ENCODE measurements at regions not wholly inside any gene's neighbourhood (a gene's known extent, or its start where the extent isn't known, plus 50 kb on each side); places are given as distances from the start of the nearest gene placed in this dataset.

DNA sequence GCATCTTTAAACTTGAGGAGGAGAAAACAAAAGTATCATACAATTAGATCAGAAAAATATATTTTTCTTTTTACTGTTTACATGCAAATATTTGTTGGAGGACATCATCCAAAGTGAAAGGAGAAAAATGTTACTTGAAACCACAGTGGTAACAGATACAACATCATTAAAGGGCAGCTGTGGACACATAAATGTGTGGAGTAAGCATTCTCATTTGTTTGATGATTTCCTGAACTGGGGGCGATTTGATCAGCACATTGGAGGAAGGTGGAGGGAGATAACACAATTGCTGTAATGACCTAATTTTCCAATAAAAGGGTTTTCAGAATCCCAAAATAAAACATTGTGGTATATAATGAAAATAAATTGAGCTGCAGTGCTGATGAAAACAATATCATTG lies 314.5 kb upstream of the HS3ST1 start (continued):
- TF ChIP-seq, protein P1, sequence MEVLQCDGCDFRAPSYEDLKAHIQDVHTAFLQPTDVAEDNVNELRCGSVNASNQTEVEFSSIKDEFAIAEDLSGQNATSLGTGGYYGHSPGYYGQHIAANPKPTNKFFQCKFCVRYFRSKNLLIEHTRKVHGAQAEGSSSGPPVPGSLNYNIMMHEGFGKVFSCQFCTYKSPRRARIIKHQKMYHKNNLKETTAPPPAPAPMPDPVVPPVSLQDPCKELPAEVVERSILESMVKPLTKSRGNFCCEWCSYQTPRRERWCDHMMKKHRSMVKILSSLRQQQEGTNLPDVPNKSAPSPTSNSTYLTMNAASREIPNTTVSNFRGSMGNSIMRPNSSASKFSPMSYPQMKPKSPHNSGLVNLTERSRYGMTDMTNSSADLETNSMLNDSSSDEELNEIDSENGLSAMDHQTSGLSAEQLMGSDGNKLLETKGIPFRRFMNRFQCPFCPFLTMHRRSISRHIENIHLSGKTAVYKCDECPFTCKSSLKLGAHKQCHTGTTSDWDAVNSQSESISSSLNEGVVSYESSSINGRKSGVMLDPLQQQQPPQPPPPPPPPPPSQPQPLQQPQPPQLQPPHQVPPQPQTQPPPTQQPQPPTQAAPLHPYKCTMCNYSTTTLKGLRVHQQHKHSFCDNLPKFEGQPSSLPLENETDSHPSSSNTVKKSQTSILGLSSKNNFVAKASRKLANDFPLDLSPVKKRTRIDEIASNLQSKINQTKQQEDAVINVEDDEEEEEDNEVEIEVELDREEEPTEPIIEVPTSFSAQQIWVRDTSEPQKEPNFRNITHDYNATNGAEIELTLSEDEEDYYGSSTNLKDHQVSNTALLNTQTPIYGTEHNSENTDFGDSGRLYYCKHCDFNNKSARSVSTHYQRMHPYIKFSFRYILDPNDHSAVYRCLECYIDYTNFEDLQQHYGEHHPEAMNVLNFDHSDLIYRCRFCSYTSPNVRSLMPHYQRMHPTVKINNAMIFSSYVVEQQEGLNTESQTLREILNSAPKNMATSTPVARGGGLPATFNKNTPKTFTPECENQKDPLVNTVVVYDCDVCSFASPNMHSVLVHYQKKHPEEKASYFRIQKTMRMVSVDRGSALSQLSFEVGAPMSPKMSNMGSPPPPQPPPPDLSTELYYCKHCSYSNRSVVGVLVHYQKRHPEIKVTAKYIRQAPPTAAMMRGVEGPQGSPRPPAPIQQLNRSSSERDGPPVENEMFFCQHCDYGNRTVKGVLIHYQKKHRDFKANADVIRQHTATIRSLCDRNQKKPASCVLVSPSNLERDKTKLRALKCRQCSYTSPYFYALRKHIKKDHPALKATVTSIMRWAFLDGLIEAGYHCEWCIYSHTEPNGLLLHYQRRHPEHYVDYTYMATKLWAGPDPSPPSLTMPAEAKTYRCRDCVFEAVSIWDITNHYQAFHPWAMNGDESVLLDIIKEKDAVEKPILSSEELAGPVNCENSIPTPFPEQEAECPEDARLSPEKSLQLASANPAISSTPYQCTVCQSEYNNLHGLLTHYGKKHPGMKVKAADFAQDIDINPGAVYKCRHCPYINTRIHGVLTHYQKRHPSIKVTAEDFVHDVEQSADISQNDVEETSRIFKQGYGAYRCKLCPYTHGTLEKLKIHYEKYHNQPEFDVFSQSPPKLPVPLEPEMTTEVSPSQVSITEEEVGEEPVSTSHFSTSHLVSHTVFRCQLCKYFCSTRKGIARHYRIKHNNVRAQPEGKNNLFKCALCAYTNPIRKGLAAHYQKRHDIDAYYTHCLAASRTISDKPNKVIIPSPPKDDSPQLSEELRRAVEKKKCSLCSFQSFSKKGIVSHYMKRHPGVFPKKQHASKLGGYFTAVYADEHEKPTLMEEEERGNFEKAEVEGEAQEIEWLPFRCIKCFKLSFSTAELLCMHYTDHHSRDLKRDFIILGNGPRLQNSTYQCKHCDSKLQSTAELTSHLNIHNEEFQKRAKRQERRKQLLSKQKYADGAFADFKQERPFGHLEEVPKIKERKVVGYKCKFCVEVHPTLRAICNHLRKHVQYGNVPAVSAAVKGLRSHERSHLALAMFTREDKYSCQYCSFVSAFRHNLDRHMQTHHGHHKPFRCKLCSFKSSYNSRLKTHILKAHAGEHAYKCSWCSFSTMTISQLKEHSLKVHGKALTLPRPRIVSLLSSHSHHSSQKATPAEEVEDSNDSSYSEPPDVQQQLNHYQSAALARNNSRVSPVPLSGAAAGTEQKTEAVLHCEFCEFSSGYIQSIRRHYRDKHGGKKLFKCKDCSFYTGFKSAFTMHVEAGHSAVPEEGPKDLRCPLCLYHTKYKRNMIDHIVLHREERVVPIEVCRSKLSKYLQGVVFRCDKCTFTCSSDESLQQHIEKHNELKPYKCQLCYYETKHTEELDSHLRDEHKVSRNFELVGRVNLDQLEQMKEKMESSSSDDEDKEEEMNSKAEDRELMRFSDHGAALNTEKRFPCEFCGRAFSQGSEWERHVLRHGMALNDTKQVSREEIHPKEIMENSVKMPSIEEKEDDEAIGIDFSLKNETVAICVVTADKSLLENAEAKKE (CRISPR knock-in tag; IDR thresholded peaks at IDR 0.05), result no peak
- TF ChIP-seq CREB1 (CRISPR knock-in tag; IDR thresholded peaks at IDR 0.05; ENCODE audit: low read depth) (no peak), JUNB (IDR thresholded peaks at IDR 0.05; ENCODE audit: unreplicated experiment) (no peak), EZH2 (IDR thresholded peaks at IDR 0.05; ENCODE audit: low read depth, unreplicated experiment) (no peak), EZH2phosphoT487 (IDR thresholded peaks at IDR 0.05; ENCODE audit: unreplicated experiment) (no peak), STAT1 (IDR thresholded peaks at IDR 0.05; ENCODE audit: unreplicated experiment) (no peak)

DNA sequence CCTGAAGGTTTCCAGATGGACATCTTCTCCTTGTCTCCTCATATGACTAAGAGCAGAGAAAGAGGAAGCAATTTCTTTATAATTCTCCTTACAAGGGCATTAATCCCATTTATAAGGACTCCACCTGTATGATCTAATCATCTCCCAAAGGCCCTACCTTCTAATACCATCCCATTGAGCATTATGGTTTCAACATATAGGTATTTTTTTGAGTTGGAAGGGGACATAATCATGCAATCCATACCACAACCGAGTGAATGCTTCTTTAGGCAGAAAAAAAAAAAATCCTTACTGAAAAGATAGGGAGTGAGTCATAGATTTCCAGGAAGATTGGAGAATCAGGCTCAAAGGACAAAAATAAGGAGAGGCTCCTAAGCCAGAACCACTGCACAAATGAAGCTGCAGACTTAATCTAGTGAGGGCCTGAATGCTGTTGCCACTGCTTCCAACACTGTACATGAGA lies 312.5 kb upstream of the HS3ST1 start:
- Histone ChIP-seq H4K20me1 (replicated peaks; ENCODE audit: insufficient read depth) (no peaks in the 10 kb centered on the region), H3K4me3 (no peak overlapping the region), H3K27ac (ENCODE audit: low read depth) (no peak overlapping the region), H2AFZ (no peak overlapping the region), H3K9me2 (ENCODE audit: insufficient read depth) (peaks cover 7% of the 10 kb centered on the region; the same call in 1 of the 2 replicates), H3K79me2 (replicated peaks; ENCODE audit: insufficient read depth) (no peaks in the 10 kb centered on the region), H3K4me2 (no peak overlapping the region), H3K4me1 (ENCODE audit: insufficient read depth) (no peaks in the 10 kb centered on the region), H3F3A (replicated peaks; ENCODE audit: low read depth) (no peaks in the 10 kb centered on the region), H3K36me3 (ENCODE audit: insufficient read depth) (no peaks in the 10 kb centered on the region), H3K27me3 (ENCODE audit: insufficient read depth) (no peaks in the 10 kb centered on the region)
- H3K4me3 Mint-ChIP-seq, result no peak overlapping the region
- H3K9me3 Mint-ChIP-seq, result peaks cover 7% of the 10 kb centered on the region
- no peaks in the 10 kb centered on the region for H3K4me1 Mint-ChIP-seq
- H3K27me3 Mint-ChIP-seq (ENCODE audit: insufficient read depth, low read depth, poor library complexity), result peaks cover 3% of the 10 kb centered on the region
- ATAC-seq, result no peak
- 0 out of 3 replicates have a peak, but pooled peaks cover 13% of the 10 kb centered on the region for H3K36me3 Mint-ChIP-seq (ENCODE audit: low read depth)
- no peak overlapping the region for H3K27ac Mint-ChIP-seq
- DNase-seq (ENCODE audit: low spot score), result no peak
- TF ChIP-seq STAT1 (IDR thresholded peaks at IDR 0.05; ENCODE audit: unreplicated experiment) (no peak), EZH2 (IDR thresholded peaks at IDR 0.05; ENCODE audit: low read depth, unreplicated experiment) (no peak), POLR2AphosphoS5 (IDR thresholded peaks at IDR 0.05; ENCODE audit: low read depth) (no peak), CREB1 (CRISPR knock-in tag; IDR thresholded peaks at IDR 0.05; ENCODE audit: low read depth) (no peak), NANOG (IDR thresholded peaks at IDR 0.05; ENCODE audit: borderline replicate concordance) (no peak)
- TF ChIP-seq, protein P2, sequence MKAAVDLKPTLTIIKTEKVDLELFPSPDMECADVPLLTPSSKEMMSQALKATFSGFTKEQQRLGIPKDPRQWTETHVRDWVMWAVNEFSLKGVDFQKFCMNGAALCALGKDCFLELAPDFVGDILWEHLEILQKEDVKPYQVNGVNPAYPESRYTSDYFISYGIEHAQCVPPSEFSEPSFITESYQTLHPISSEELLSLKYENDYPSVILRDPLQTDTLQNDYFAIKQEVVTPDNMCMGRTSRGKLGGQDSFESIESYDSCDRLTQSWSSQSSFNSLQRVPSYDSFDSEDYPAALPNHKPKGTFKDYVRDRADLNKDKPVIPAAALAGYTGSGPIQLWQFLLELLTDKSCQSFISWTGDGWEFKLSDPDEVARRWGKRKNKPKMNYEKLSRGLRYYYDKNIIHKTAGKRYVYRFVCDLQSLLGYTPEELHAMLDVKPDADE (IDR thresholded peaks at IDR 0.05), result no peak
- TF ChIP-seq, protein P1 (CRISPR knock-in tag; IDR thresholded peaks at IDR 0.05), result no peak
